Loucy (cell line): ENCODE measurements at regions not wholly inside any gene's neighbourhood (a gene's known extent, or its start where the extent isn't known, plus 50 kb on each side); places are given as distances from the start of the nearest gene placed in this dataset.

Experiments
- H2AFZ ChIP-seq: fragments of 200-600 bp; sonication (generic); 2 replicates; pipeline ENCODE4 v1.6.0; 2016; ENCODE audit warnings: antibody characterized with exemption, mild to moderate bottlenecking, low read length, moderate library complexity
- H3F3A ChIP-seq: fragments of 200-600 bp; 2 replicates; pipeline ENCODE4 v1.6.0; 2016; ENCODE audit warnings: antibody characterized with exemption, low read depth, mild to moderate bottlenecking
- H3K27me3 ChIP-seq: fragments of 200-600 bp; sonication (generic); 2 replicates; pipeline ENCODE4 v1.6.1; 2014; ENCODE audit warnings: low read length, mild to moderate bottlenecking; ENCODE audit not compliant: insufficient read depth, poor library complexity, severe bottlenecking
- H3K36me3 ChIP-seq: fragments of 200-600 bp; sonication (generic); 2 replicates; pipeline ENCODE4 v1.6.1; 2016; ENCODE audit warnings: low read length; ENCODE audit not compliant: insufficient read depth
- H3K4me1 ChIP-seq: fragments of 200-600 bp; sonication (generic); 2 replicates; pipeline ENCODE4 v1.5.1; 2014; ENCODE audit warnings: low read length, mild to moderate bottlenecking; ENCODE audit not compliant: insufficient read depth, poor library complexity, severe bottlenecking
- H3K4me2 ChIP-seq: fragments of 200-600 bp; sonication (generic); 2 replicates; pipeline ENCODE4 v1.6.0; 2014; ENCODE audit warnings: antibody characterized with exemption, low read length, low read depth, mild to moderate bottlenecking; ENCODE audit not compliant: poor library complexity, severe bottlenecking
- H3K4me3 ChIP-seq: fragments of 200-600 bp; sonication (generic); 2 replicates; pipeline ENCODE4 v1.5.1; 2014; ENCODE audit warnings: low read length, mild to moderate bottlenecking, mixed read lengths; ENCODE audit not compliant: poor library complexity, severe bottlenecking
- H3K79me2 ChIP-seq: fragments of 200-600 bp; sonication (generic); 2 replicates; pipeline ENCODE4 v1.6.1; 2014; ENCODE audit warnings: low read length; ENCODE audit not compliant: insufficient read depth
- H3K9ac ChIP-seq: fragments of 200-600 bp; sonication (generic); 2 replicates; pipeline ENCODE4 v1.6.0; 2014; ENCODE audit warnings: mild to moderate bottlenecking, low read depth, low read length, moderate library complexity; ENCODE audit not compliant: poor library complexity, severe bottlenecking
- H3K9me2 ChIP-seq: fragments of 200-600 bp; sonication (generic); replicated peaks from 2 replicates; pipeline ENCODE4 v1.6.1; 2016; ENCODE audit warnings: low read depth, low read length, mixed read lengths
- H3K9me3 ChIP-seq: fragments of 200-600 bp; sonication (generic); 2 replicates; pipeline ENCODE4 v1.6.1; 2014; ENCODE audit warnings: mild to moderate bottlenecking, antibody characterized with exemption, low read length, low read depth; ENCODE audit not compliant: insufficient read depth
- H4K20me1 ChIP-seq: fragments of 200-600 bp; sonication (generic); 2 replicates; pipeline ENCODE4 v1.6.0; 2014; ENCODE audit warnings: antibody characterized with exemption, low read length, mild to moderate bottlenecking; ENCODE audit not compliant: insufficient read depth, poor library complexity, severe bottlenecking
- CTCF ChIP-seq: fragments of 200-600 bp; sonication (generic); conservative IDR thresholded peaks from 2 replicates; pipeline ENCODE4 v1.5.1; 2014; ENCODE audit warnings: mild to moderate bottlenecking, antibody characterized with exemption, low read length
- EZH2phosphoT487 ChIP-seq: fragments of 200-600 bp; IDR thresholded peaks from 2 replicates; pipeline ENCODE4 v1.6.1; 2018; ENCODE audit warnings: antibody characterized with exemption, mild to moderate bottlenecking, moderate library complexity, borderline replicate concordance

DNA sequence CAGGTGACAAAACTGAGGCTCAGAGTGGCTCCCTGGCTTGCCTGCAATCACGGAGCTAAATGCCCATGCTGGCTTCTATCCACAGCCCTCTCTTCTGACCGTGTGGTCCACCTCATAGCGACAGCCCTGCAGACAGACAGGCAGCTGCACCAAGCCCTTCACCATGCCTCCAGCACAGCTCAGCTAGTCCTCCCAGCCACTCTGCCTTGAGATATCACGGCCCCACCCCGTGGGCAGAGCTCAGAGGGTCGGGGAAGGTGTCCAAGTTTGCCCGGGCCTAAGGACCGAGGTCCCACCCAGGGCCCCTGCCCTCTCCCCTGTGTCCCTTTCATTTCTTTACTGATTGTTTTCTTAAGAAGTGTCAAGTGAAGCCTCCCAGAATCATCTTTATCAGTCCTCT lies 128.2 kb upstream of the GLI2 start:
- H3K36me3 ChIP-seq, result no peaks in the 10 kb centered on the region

DNA sequence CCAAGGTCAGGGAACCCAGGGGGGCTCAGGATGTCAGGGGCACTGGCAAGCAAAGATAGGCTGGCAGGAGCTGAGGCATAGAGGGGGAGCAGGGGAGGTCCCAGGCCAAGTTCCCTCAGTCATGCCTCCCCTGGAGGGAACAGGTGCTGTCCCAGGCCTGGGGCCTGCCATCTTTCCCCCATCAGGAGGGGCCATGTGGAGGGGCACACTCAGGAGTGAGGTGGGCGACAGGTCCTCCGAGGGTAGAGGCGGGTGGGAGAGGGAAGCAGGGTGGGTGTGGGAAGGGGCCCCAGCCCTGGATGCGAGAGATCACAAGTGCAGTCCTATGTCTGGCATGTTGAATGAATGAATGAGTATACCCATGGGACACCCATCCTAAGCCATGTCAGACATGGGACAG lies 127.7 kb upstream of the GLI2 start:
- H4K20me1 ChIP-seq, result no peaks in the 10 kb centered on the region
- H3F3A ChIP-seq, result no peaks in the 10 kb centered on the region
- no peaks in the 10 kb centered on the region for H3K9me2 ChIP-seq
- no peak overlapping the region for H3K9ac ChIP-seq
- no peaks in the 10 kb centered on the region for H3K36me3 ChIP-seq
- H3K4me1 ChIP-seq, result no peaks in the 10 kb centered on the region
- no peaks in the 10 kb centered on the region for H3K79me2 ChIP-seq
- no peaks in the 10 kb centered on the region for H3K9me3 ChIP-seq
- H3K4me3 ChIP-seq, result no peak overlapping the region
- no peak overlapping the region for H3K4me2 ChIP-seq
- H3K27me3 ChIP-seq, result no peaks in the 10 kb centered on the region
- no peak overlapping the region for H2AFZ ChIP-seq
- TF ChIP-seq CTCF, result no peak
- TF ChIP-seq EZH2phosphoT487, result no peak

More for the DNA sequence above, 128.2 kb upstream of the GLI2 start:
- Histone ChIP-seq H2AFZ (no peak overlapping the region), H3K4me1 (no peaks in the 10 kb centered on the region), H3K9me3 (no peaks in the 10 kb centered on the region), H3K9me2 (no peaks in the 10 kb centered on the region), H3K4me3 (no peak overlapping the region), H4K20me1 (no peaks in the 10 kb centered on the region), H3K27me3 (no peaks in the 10 kb centered on the region), H3K79me2 (no peaks in the 10 kb centered on the region), H3K9ac (no peak overlapping the region), H3F3A (no peaks in the 10 kb centered on the region), H3K4me2 (no peak overlapping the region)
- TF ChIP-seq CTCF (no peak), EZH2phosphoT487 (no peak)

DNA sequence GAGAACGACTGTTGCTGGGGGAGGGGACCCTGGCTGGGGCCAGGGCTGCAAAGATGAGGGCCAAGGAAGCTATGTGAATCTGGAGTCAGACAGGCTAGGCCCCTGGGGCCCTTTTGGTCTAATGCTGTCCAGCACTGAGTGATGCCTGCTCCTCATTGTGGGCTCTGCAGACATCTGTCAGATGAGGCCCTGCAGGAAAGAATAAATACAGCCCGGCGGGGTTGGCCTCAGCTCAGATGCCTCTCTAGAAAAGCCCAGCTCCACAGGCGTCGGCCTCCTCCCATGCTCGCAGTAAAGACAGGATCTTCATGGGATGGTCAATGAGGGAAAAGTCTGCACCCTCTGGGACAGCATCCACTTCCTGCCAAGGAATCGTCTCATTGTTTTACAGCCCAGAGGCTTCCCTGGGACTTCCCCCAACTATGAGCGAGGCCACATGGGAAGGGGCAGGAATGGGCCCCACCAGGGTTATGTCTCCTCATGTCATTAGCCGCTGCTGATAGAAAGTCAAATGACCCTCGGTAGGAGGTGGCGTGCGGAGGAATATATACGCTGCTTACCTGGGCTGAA lies 125.8 kb upstream of the GLI2 start:
- H4K20me1 ChIP-seq, result no peaks in the 10 kb centered on the region
- no peak overlapping the region for H3K9ac ChIP-seq
- no peaks in the 10 kb centered on the region for H3K9me3 ChIP-seq
- H3K4me3 ChIP-seq, result no peak overlapping the region
- H3K27me3 ChIP-seq, result no peaks in the 10 kb centered on the region
- no peak overlapping the region for H3K4me2 ChIP-seq
- no peaks in the 10 kb centered on the region for H3K79me2 ChIP-seq
- no peak overlapping the region for H2AFZ ChIP-seq
- no peaks in the 10 kb centered on the region for H3K4me1 ChIP-seq
- H3K9me2 ChIP-seq, result no peaks in the 10 kb centered on the region
- H3F3A ChIP-seq, result no peaks in the 10 kb centered on the region
- TF ChIP-seq CTCF, result no peak
- no peak for TF ChIP-seq EZH2phosphoT487
- no peaks in the 10 kb centered on the region for H3K36me3 ChIP-seq
